HCT116 (cell line): ENCODE measurements at regions not wholly inside any gene's neighbourhood (a gene's known extent, or its start where the extent isn't known, plus 50 kb on each side); places are given as distances from the start of the nearest gene placed in this dataset.

Experiments
- ATAC-seq: fragments of 200-7000 bp; cut with Tn5 transposase; 2 replicates; pipeline ENCODE4 v1.9.1; 2020; ENCODE audit warnings: mild to moderate bottlenecking, moderate library complexity
- BruUV-seq: library from RNA; stranded (reverse); fragments of 400-500 nt; replicated peaks from 2 replicates; lab custom pipeline; 2021; lab: Mats Ljungman, UMichigan
- CTCF ChIA-PET: fragments of 300-600 bp; sonication (Branson Sonifier 250); formaldehyde crosslinking; loops from one replicate; lab custom pipeline; 2021; ENCODE audit warnings: antibody characterized with exemption; lab: Charles Lee
- POLR2A ChIA-PET: fragments of 300-600, 350-600 bp; sonication (Branson Sonifier 250); formaldehyde crosslinking; loops from one replicate; lab custom pipeline; 2021; ENCODE audit warnings: antibody characterized with exemption; lab: Charles Lee
- RAD21 ChIA-PET, 2 experiments: fragments of 300-600 bp; sonication (Branson Sonifier 250); formaldehyde crosslinking; loops; one replicate each; lab custom pipeline; 2023; ENCODE audit warnings: low total read pairs in 2 of 2; ENCODE audit not compliant: uncharacterized antibody in 2 of 2, unreplicated experiment in 2 of 2, low non-redundant PET in 1 of 2; lab: Charles Lee
- DNase-seq: peaks from one replicate; pipeline ENCODE4 v3.0.0-alpha.2; 2010; ENCODE audit warnings: low read depth, low spot score
- H2AFZ ChIP-seq: fragments of 200-600 bp; shearing (Covaris generic), sonication (generic); 2 replicates; pipeline ENCODE4 v1.6.1; 2017; ENCODE audit warnings: low read depth, mixed run types, mixed read lengths, antibody characterized with exemption, low read length; ENCODE audit not compliant: poor library complexity, severe bottlenecking
- H3K27ac ChIP-seq: 2 replicates; pipeline ENCODE4 v1.5.1; 2012; ENCODE audit warnings: low read depth, low read length
- H3K27me3 ChIP-seq: fragments of 200-600 bp; sonication (generic); 2 replicates; pipeline ENCODE4 v1.6.1; 2016; ENCODE audit warnings: mixed run types, low read length, mixed read lengths; ENCODE audit not compliant: insufficient read depth
- H3K36me3 ChIP-seq, 2 experiments: fragments of 200-500 bp in 1 of 2; fragments of 200-600 bp in 1 of 2; sonication (Bioruptor generic) in 1 of 2; sonication (generic) in 1 of 2; 2 replicates each; pipeline versions ENCODE4 v1.5.1 to v1.6.1; 2014 to 2016; ENCODE audit warnings: low read length in 2 of 2, inconsistent platforms in 1 of 2, mixed read lengths in 1 of 2, mixed run types in 1 of 2; ENCODE audit not compliant: insufficient read depth in 2 of 2, control insufficient read depth in 1 of 2
- H3K4me1 ChIP-seq, 2 experiments: fragments of 200-600 bp in 1 of 2; sonication (generic) in 1 of 2; 2 replicates each; pipeline versions ENCODE4 v1.5.1 to v1.6.1; 2012 to 2017; ENCODE audit warnings: low read length in 2 of 2, inconsistent platforms in 1 of 2, mild to moderate bottlenecking in 1 of 2, mixed read lengths in 1 of 2, mixed run types in 1 of 2, moderate library complexity in 1 of 2; ENCODE audit not compliant: insufficient read depth in 2 of 2, control insufficient read depth in 1 of 2
- H3K4me2 ChIP-seq: fragments of 200-600 bp; sonication (generic); 2 replicates; pipeline ENCODE4 v1.6.1; 2017; ENCODE audit warnings: mixed run types, low read length, mixed read lengths
- H3K4me3 ChIP-seq, 2 experiments: fragments of 200-600 bp in 1 of 2; sonication (generic) in 1 of 2; replicated peaks in 1 of 2; 2 replicates each; pipeline ENCODE4 v1.5.1; 2011 to 2016; ENCODE audit warnings: low read length in 2 of 2, control low read depth in 1 of 2, low read depth in 1 of 2, mild to moderate bottlenecking in 1 of 2, mixed read lengths in 1 of 2, mixed run types in 1 of 2
- H3K79me2 ChIP-seq: fragments of 200-600 bp; sonication (generic); 2 replicates; pipeline ENCODE4 v1.6.1; 2017; ENCODE audit warnings: mild to moderate bottlenecking, mixed run types, low read length, moderate library complexity, mixed read lengths; ENCODE audit not compliant: insufficient read depth
- H3K9ac ChIP-seq: fragments of 200-600 bp; sonication (generic); 2 replicates; pipeline ENCODE4 v1.6.1; 2016; ENCODE audit warnings: low read length, mixed read lengths
- H3K9me2 ChIP-seq: fragments of 200-600 bp; sonication (generic), shearing (Covaris generic); 2 replicates; pipeline ENCODE4 v1.6.1; 2017; ENCODE audit warnings: mixed run types, mild to moderate bottlenecking, moderate library complexity; ENCODE audit not compliant: insufficient read depth
- H3K9me3 ChIP-seq, 2 experiments: fragments of 200-500 bp in 1 of 2; fragments of 200-600 bp in 1 of 2; sonication (Bioruptor generic) in 1 of 2; sonication (generic) in 1 of 2; 2 replicates each; pipeline ENCODE4 v1.6.1; 2014 to 2017; ENCODE audit warnings: low read length in 2 of 2, mixed read lengths in 2 of 2, inconsistent platforms in 1 of 2, low read depth in 1 of 2, mild to moderate bottlenecking in 1 of 2, mixed run types in 1 of 2, moderate library complexity in 1 of 2; ENCODE audit not compliant: control insufficient read depth in 1 of 2, insufficient read depth in 1 of 2
- H4K20me1 ChIP-seq: fragments of 200-600 bp; sonication (generic), shearing (Covaris generic); 2 replicates; pipeline ENCODE4 v1.6.1; 2017; ENCODE audit warnings: mixed run types, mild to moderate bottlenecking, moderate library complexity; ENCODE audit not compliant: insufficient read depth
- CBX3 ChIP-seq: IDR thresholded peaks from 2 replicates; pipeline ENCODE4 v1.6.1; 2012; ENCODE audit warnings: low read depth
- CEBPB ChIP-seq: IDR thresholded peaks from 2 replicates; pipeline ENCODE4 v1.6.1; 2012; ENCODE audit warnings: low read depth
- CTCF ChIP-seq, 3 experiments: fragments of 200-600 bp in 1 of 3; sonication (generic) in 1 of 3; IDR thresholded peaks in 2 of 3; conservative IDR thresholded peaks in 1 of 3; 2 replicates each; pipeline ENCODE4 v1.5.1; 2012 to 2017; ENCODE audit warnings: low read depth in 2 of 3, low read length in 2 of 3, antibody characterized with exemption in 1 of 3, borderline replicate concordance in 1 of 3, control low read depth in 1 of 3, mild to moderate bottlenecking in 1 of 3, mixed read lengths in 1 of 3, mixed run types in 1 of 3, moderate library complexity in 1 of 3; ENCODE audit not compliant: insufficient read depth in 1 of 3
- EGR1 ChIP-seq: IDR thresholded peaks from 2 replicates; pipeline ENCODE4 v1.6.1; 2012; ENCODE audit warnings: low read depth
- ELF1 ChIP-seq: IDR thresholded peaks from 2 replicates; pipeline ENCODE4 v1.6.1; 2012; ENCODE audit warnings: low read depth, borderline replicate concordance
- FOSL1 ChIP-seq: IDR thresholded peaks from 2 replicates; pipeline ENCODE4 v1.6.1; 2012; ENCODE audit warnings: low read depth
- JUND ChIP-seq: IDR thresholded peaks from 2 replicates; pipeline ENCODE4 v1.6.1; 2012
- MAX ChIP-seq: IDR thresholded peaks from 2 replicates; pipeline ENCODE4 v1.6.1; 2012
- POLR2AphosphoS5 ChIP-seq: IDR thresholded peaks from 2 replicates; pipeline ENCODE4 v1.6.1; 2011; ENCODE audit warnings: mild to moderate bottlenecking, low read depth, low read length, moderate library complexity
- RAD21 ChIP-seq: IDR thresholded peaks from 2 replicates; pipeline ENCODE4 v1.6.1; 2012; ENCODE audit warnings: low read depth, mild to moderate bottlenecking
- REST ChIP-seq: IDR thresholded peaks from 2 replicates; pipeline ENCODE4 v1.6.1; 2012; ENCODE audit warnings: low read depth
- SRF ChIP-seq: IDR thresholded peaks from 2 replicates; pipeline ENCODE4 v1.6.1; 2012; ENCODE audit warnings: low read depth
- TCF7L2 ChIP-seq: IDR thresholded peaks from 2 replicates; pipeline ENCODE4 v1.7.0; 2011; ENCODE audit warnings: borderline replicate concordance, inconsistent platforms; ENCODE audit not compliant: insufficient read depth, insufficient read length; ENCODE audit errors: extremely low read depth
- YY1 ChIP-seq: IDR thresholded peaks from 2 replicates; pipeline ENCODE4 v1.6.1; 2011; ENCODE audit warnings: low read length, low read depth, moderate library complexity, mild to moderate bottlenecking; ENCODE audit not compliant: insufficient replicate concordance; ENCODE audit errors: extremely low read depth
- intact Hi-C: fragments of 100-400 bp; cut with micrococcal nuclease; formaldehyde crosslinking; loops from 2 replicates; pipeline ENCODE4 v1.10.0; 2022
- TF ChIP-seq, protein P1 (sequence below): IDR thresholded peaks from 2 replicates; pipeline ENCODE4 v1.6.1; 2011; ENCODE audit warnings: mild to moderate bottlenecking, low read length, moderate library complexity; ENCODE audit not compliant: insufficient replicate concordance; ENCODE audit errors: extremely low read depth

- BruUV-seq = no TSS peak
- no peak for ATAC-seq
- H2AFZ ChIP-seq = no peak overlapping the region
- POLR2A ChIA-PET = no interaction called here
- no peak for TF ChIP-seq MAX
- TF ChIP-seq REST = no peak
- no peak for TF ChIP-seq ELF1
- TF ChIP-seq RAD21 = no peak
- TF ChIP-seq CBX3 = no peak
- TF ChIP-seq SRF = no peak
- TF ChIP-seq CTCF (IDR thresholded peaks at IDR 0.05 in 2 of 3, conservative IDR thresholded peaks at IDR 0.05 in 1 of 3; ENCODE audit: borderline replicate concordance in 1 of 3, insufficient read depth in 1 of 3, low read depth in 2 of 3, low read length in 2 of 3) = no peak
- TF ChIP-seq, protein P1, sequence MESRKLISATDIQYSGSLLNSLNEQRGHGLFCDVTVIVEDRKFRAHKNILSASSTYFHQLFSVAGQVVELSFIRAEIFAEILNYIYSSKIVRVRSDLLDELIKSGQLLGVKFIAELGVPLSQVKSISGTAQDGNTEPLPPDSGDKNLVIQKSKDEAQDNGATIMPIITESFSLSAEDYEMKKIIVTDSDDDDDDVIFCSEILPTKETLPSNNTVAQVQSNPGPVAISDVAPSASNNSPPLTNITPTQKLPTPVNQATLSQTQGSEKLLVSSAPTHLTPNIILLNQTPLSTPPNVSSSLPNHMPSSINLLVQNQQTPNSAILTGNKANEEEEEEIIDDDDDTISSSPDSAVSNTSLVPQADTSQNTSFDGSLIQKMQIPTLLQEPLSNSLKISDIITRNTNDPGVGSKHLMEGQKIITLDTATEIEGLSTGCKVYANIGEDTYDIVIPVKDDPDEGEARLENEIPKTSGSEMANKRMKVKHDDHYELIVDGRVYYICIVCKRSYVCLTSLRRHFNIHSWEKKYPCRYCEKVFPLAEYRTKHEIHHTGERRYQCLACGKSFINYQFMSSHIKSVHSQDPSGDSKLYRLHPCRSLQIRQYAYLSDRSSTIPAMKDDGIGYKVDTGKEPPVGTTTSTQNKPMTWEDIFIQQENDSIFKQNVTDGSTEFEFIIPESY = no peak
- no peak for TF ChIP-seq POLR2AphosphoS5
- TF ChIP-seq CEBPB = no peak
- no peak for TF ChIP-seq FOSL1
- no peak for TF ChIP-seq JUND
- TF ChIP-seq YY1 = no peak
- no peak for TF ChIP-seq TCF7L2
- TF ChIP-seq EGR1 = no peak
- TF ChIP-seq, all 23 proteins: peak for 0
- Histone ChIP-seq H3K27me3 (no peaks in the 10 kb centered on the region), H3K27ac (no peak overlapping the region), H3K4me1 (peaks cover 4 to 8% of the 10 kb centered on the region in 2 experiments; a peak in 2 of 4 replicates), H3K9ac (no peak overlapping the region), H4K20me1 (no peaks in the 10 kb centered on the region), H3K9me2 (no peaks in the 10 kb centered on the region), H3K4me2 (no peak overlapping the region), H3K36me3 (no peaks in the 10 kb centered on the region), H3K4me3 (no peak overlapping the region), H3K9me3 (no peaks in the 10 kb centered on the region), H3K79me2 (no peaks in the 10 kb centered on the region)
- intact Hi-C loops = no loop called here
- no peak for DNase-seq
- RAD21 ChIA-PET = no interaction called here
- CTCF ChIA-PET = no interaction called here
These were observed 275.6 kb downstream of the DTHD1 start for GRCh38 chr4:36556984-36557383.
